ENCODE measurements at regions not wholly inside any gene's neighbourhood (a gene's known extent, or its start where the extent isn't known, plus 50 kb on each side); places are given as distances from the start of the nearest gene placed in this dataset.

DNA sequence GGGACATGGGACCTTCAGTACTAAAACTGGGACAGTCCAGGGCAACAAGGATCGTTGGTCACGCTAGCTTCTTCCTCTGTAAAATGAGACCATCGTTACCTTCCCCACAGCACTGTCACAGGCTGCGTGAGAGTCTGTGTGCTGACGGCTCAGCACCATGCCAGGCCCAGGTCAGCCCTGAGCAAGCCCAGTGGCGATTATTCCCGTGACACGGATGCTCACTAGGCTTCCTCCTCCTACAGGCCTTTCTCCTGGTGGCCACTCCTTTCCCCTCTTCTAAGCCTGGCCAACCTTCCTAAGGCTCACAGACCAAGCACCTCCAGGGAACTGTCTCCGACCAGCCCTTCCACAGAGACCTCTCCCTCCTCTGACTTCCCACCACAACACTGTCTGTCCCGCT, 69.3 kb upstream of the RUNX3 start:
- no peak for DNase-seq

DNA sequence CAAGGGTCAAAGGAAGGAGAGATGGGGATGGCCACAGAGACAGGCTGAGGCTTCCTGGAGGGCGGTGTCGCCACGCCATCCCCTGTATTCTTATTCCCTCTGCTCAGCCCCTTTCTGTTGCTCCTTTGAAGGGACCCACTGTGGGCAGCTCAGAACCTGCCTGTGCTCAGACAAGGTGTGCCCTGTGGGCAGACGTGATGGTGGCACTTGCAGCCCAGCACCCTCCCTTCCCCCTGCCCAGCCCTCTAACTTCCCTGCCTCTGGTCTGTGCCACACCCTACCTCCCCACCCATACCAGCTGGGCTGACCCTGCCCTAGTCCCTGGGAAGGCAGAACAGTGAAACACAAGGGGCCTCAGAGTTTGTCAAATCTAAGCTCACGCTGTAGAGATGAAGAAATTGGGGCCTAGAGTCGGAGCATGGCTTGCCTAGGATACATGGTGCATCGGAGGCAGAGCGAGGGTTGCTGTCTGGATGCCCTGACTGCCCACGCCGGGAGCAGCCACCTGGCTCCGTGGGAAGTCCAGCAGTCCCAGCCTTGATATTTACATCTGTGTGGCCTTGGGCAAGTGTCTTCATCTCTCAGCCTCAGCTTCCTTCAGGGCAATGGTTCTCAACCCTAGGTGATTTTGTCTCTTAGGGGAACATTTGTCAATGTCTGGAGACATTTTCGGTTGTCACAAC, 68.6 kb upstream of the RUNX3 start:
- DNase-seq, result no peak

DNA sequence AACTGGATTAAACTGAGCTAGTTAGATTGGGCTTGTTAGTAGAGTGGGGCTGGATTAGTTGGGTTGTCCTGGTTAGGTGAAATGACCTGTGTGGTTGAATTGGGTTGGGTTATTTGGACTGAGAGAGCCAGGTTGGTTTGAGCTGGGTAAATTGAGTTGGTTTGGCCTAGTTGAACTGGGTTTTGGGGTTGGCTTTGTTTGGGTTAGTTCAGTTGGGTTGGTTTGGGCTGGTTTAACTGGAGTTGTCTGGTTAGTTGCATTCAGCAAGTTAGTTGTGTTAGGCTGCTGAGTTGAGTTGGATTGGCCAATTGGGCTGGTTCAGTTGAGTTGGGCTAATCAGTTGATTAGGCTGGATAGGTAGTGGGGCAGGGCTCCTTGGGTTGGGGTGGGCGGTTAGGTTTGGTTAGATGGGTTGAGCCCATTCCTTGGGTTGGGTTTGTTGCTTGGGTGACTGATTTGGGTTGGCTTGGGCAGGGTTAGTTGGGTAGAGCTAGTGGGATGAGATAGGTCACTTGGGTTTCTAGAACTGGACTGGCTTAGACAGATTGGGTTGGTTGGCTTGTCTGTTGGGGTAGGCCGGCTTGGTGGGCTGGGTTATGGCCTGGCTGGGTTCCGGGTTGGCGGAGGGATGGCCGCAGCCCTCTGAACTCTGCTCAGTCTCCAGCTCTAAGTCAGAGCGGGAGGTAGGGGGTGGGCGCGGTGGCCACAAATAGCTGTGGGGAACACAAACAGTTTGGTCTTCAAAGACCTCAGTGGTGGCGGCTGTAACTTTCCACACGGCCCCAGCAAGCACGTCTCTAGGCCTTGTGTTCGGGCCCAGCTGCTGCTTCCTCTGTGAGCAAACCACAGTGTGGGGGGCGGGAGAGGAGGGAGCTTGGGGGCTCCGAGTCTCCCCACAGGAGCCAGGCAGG, 67.2 kb upstream of the RUNX3 start:
- DNase-seq, result no peak

DNA sequence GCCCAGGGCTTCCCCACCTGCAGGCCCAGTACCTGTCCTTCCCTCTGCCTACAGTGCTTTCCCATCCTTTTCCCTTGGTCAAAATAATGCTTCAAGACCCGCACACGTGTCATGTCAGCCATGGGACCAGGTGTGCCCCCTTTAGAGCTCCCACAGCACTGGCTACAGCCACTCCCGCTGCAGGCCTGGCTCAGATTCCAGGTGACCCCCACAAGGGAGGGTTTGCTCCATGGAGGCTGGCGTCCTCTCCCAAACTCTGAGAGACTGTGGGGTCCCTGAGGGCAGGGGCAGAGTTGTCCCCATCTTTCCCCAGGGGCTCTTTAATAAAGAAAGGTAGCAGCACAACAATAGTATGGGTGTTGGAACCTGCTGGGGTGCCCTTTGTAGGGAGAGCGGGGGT, 66.4 kb upstream of the RUNX3 start:
- DNase-seq, result no peak

DNA sequence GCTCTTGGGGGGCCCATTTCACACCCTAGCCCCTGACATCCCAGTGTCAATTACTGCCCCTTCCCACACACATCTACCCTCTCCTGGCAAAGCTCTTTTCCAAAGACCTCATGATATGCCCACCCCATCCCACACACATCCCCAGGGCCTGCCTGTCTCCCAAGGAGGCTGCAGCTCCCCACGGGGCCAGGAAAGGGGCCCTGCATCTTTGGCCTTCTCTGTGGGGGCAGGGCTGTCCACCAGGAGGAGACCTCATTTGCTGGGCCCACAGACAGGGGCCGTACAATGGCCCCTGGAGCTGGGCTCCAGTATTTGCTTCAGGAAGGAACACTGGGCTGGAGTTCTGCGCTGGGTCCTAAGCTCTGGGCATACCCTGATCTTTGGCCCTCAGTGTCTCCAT, 65.6 kb upstream of the RUNX3 start:
- no peak for DNase-seq

DNA sequence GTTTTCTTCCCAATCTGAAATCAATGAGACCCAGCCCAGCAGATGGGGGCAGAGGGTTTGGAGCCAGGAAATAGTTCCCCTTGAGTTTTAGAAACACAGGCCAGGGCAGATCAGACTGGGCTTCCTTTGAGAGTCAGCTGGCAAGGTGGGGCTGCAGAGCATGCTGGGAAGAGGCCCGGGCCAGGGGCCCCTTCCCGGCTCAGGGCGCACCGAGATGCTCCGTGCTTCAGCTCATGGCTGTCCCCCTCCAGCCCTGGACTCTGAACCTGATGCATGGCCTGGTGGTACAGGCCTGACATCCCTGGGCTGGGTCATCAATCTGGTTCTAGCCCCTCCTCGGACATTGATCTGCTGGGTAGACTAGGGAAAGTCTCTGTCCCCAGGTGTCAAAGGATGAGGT, 65.1 kb upstream of the RUNX3 start:
- DNase-seq, result no peak

DNA sequence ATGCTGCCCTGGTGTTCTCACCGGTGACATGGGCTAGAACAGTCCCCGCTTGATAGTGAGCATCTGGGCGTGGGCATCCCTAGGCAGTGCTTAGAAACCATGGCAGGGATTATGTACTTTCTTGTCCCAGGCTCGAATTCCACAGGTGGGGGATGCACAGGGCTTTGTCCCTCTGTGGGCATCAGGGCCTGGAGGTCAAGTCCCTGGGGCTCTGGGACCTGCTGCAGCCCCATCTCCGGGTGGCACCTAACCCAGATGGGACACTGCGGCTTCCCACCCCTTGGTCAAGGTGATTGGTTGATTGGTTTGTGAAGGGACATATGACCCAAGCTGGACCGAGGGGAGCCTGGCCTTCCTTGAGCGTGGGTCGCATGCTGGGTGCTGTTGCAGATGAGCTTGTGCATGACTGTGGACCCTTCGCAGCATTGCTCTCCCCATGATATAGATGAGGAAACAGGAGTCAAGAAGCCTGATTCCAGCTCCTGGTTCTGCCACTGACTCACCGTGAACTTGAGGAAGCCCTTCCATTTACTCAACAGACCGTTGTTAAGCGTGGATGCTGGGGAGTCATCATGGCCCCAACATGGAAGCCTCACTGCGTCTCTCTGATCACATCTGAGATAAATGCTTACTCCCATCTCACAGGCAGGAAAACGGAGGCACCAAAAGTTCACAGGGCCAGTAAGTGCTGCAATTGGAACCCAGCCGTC, 64.0 kb upstream of the RUNX3 start:
- no peak for DNase-seq

DNA sequence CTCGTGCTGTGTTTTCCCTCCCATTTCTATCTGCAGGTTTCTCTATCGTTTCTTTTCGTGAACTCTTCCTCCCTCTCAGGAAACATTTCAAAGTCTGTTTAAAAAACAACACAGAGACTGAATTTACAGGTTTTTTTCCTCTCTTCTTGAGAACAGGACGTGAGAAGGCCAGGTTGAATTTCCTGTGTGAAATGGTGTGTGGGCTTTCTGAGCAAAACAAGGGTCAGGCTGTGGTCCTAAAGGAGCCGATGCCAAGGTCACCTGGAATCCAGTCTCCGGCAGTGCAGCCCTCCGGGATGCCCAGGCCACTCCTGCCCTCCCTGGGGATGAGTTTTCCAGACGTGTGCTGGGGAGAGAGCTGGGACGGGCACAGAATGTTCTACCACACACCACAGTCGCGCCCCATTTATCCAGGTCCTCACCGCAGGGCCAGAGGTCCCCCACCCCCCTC, 62.7 kb upstream of the RUNX3 start:
- no peak for DNase-seq

DNA sequence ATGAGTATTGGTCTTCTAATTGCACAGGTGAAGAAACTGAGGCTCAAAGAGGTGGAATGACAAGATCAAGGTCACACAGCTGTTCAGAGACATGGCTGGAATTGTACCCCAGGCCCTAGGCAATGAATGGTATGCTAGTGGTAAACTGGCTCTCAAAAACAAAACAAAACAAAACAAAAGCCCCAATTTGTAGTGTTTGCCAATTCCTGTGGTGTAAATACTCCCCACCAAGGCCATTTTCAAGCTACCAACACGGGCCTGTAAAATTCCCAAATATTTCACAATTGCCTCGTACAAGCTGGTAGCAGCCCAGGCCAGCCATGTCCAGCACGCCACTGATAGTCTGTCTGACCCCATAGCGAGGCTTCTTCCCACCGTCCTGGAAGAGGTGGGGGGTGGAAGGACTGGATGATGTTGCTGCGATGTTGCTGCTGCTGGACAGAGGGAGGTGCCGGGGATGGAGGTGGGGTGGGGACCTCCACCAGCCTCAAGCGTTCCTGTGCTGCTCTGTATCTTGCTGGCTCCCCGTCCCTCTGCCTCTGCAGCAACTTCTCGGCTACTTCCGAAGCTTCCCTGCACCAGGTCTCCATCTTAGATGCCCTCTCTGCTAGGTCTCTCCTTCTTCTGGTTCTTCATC, 62.2 kb upstream of the RUNX3 start:
- no peak for DNase-seq

DNA sequence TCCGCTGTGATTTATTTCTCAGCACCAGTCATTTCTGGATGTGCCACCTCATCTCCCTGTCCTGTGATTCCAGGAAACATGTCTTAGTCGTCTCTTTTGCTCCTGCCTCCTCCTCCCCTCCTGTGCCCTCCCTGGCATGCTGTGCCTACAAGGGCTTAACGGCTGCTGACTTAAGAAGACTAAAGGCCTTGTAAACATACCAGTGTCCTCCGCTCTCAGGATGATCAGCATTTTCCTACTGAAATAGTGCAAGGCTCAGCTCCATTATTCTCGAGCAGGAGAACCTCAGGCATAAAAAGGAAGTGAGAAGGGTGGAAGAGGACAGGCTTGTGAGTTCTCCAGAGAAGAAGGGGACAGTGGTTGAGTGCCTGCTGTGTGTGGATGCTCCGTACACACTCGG, 61.6 kb upstream of the RUNX3 start:
- DNase-seq, result no peak

DNA sequence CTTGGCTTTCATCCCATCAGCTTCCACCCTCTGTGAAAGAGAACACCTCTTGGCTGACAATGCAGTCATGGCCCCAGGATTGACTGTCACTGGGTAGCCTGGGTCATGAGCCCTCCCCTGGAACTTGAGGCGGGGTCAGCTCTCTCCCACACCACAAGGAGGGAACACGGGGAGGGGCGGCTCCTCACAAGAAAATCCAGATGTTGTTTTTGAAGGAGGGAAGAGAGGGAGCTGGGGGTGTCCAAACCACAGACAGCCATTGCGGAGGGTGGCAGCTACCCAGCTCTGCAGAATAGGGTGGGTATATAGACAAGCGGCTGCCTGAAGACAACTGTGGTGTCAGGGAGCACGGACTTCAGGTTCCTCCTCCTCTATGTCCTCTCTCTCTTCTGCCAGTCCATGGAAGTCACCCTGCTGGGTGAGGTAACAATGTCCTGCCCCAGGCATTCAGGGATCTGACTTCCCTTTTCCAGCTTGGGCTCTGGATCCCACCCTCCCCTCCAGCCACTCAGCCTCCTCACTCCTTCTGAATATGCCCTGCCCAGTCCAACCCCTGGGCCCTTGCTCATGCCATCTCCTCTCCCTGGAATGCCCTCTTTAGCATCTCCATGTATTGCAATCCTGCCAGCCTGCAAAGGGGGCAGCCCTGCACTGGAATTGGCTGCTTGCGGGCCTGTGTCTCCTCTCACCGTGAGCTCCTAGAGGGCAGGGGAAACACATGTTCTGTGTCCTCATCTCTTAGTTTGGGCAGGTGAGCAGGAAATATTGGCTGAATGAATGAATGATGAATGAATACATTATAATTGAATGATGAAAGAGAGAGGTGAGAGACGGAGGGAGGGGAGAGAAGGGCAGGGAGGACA, 60.9 kb upstream of the RUNX3 start:
- DNase-seq, result no peak

DNA sequence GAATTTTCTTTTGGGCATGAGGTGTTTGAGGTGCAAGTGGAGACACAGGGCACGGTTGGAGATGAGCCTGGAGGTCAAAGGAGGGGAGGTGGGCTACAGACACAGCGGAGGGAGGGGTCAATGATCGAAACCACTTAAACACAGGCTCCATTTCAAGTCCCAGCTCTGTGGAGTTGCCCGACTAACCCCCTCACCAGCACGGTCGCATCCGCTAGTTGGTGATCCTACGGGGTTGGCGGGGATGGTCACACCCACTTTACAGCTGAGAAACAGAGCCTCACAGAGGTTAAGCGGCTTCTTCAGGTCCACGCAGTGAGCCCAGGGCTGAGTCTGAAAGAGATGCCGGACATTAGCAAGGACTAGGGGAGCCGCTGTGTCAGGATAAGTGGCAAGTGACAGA, 60.1 kb upstream of the RUNX3 start:
- no peak for DNase-seq

DNA sequence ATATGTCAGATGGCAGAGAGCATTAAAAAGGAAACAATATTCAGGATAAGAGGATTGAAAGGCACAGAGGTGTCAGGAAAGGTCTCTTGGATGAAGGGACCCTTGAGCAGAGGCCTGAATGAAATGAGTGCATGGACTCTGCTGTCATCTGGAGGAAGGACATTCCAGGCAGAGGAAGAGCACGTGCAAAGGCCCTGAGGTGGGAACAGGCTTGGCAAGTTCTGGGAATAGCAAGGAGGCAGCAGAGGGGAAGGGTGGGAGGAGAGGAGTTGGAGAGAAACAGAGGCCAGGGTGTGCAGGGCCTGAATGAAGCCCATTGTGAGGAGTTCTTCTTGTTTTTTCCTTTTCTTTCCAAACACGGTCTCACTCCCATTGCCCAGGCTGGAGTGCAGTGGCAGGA, 59.0 kb upstream of the RUNX3 start:
- no peak for DNase-seq

DNA sequence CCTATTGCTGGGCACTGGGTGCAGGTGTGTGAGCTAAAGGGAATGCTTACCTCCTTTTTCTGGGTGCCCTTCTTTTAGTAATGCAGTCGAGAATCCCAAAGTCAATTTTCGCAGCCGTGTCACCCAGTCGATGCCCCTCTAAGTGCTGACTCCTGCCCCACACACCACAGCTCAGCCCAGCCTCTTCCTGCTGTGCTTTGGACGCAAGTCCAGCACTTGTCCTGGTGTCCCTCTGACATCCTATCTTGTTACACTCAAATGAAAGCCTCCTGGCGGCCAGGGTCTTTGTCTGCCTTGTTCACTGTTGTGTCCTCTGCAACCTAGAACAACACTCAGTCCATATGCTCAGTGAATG, 58.5 kb upstream of the RUNX3 start:
- no peak for DNase-seq

DNA sequence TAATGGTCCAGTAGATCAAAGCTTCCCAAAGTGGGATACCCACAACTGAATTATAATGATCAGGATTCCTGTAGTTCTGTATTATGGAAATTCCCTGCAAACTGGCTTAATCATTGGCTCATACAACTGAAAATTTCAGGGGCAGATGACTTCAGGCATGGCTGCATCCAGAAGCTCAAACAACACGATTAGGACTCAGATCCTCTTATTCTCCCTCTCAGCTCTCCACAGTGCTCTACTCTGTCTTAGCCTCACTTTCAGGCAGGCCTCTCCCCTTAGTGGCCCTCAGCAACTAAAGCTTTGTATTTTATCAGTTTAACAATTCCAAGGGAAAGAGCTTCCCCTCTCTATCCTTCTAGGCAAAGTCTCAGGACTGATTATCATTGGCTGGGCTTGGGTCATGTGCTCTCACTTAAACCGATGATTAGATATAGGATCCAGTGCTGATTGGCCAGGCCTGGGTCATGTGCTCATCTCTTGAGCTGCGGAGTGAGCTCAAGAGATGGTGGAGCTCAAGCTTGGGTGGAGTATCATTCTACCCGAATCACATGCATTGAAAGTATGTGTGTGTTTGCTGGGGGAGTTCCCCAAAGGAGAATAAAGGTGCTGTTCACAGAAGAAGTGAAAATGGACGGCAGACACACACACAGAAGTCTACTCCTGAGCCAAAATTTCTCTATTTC, 57.9 kb upstream of the RUNX3 start:
- no peak for DNase-seq

DNA sequence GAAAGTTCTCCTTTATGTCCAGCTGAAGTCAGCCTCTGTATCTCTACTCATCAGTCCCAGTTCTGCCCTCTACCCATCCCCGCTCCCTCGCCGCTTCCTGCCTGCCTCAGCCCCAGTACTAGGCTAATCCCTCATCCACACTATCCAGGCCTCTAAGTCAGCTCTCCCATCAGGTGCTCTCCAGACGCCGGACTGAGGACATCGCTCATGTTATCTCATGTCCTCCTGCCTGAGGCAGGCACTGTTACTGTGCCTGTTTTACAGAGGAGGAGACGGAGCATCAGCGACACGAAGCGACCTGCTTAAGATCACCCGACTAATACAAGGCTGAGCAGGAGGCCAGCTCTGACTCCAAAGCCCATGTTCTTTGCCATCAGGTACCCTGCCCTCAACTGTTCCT, 57.3 kb upstream of the RUNX3 start:
- DNase-seq, result no peak

DNA sequence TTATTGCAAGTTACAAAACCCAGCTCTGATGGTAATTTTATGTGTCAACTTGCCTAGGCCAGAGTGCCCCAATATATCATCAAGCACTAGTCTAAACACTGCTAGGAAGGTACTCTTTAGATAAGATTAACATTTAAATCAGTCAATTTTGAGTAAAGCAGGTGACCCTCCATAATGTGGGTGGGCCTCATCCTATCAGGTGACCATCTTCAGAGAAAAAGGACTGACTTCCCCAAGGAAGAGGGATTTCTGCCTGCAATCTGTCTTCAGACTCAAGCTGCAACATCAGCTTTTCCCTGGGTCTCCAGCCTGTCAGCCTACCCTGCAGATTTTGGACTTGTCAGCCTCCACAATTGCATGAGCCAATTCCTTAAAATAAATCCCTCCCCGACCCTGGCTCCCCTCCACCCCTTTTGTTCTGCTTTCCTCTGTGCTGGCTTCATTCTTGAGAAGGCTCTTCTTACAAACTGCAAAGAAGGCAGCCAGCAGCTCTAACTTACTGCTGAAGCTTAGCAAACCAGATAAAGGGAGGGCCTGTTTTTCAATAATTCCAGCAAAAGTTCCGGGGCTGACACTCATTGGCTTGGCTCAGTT, 56.4 kb upstream of the RUNX3 start:
- DNase-seq, result no peak

DNA sequence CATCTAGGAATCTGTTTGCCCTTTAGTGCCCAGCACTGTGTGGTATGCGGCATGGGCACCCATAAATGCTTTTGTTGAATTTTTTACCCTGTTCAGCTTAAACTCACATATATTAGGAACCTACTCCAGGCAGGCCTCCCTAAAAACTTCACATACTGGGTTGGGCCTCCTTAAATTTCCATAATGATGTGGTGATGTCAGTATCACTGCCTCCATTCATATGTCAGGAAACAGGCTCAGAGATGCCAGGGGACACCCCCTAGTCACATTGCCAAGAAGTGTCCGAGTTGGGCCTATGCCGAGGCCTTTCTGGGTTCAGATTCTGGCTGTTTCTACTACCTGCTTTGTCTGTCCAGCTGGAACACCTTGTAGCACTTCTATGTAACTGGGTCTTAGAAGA, 55.7 kb upstream of the RUNX3 start:
- no peak for DNase-seq

DNA sequence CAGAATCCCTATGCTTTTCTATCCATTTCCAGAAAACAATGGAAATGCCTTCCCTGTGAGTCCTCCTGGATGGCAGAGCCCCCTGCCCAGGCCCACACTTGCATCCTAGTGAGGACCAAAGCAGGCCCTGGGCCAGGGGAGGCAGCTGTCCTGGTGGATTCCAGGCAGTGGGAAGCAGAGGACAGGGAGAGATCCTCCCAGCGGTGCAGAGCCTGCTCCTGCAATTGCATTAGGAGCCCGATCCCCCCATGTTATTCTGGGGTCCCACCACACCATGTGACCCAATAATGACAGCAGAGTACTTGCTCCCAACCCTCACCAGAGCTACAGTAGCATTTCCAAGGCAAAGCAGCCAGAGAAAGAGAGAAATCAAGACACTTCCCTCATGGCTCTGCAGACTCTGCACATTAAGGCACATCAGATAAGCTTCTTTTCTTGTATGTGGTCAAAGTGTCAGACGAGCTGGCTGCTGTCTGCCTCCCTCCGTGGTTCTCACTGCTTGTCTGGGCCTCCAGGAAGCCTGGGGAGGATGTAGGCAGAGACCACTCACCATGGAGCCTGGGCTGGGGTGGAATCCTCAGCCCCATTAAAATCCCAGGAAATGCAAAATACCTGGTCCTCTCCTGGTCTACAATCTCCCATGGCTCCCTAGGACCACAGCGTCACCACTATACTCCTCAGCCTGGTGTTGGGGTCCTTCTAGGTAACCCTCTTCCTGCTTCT, 54.9 kb upstream of the RUNX3 start:
- no peak for DNase-seq

DNA sequence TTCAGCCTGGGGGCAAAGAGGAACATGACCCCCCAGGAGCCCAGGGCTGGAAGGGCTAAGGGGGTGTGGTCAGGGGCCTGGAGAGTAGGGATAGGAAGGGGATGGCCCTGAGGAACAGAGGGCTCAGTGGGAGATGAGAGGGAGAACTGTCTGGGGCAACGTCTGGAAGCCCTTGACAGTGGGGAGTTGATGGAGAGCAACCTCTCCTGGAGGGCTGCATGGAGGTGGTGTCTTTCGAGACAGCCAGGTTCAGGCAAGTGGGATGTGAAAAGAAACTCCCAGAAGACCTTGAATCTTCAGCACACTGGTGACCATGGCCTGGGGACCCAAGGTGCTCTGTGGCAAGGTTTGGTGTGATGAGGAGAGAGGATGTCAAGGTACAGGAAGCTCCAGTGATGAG, 54.2 kb upstream of the RUNX3 start:
- no peak for DNase-seq
